HG02623 (cell line): ENCODE measurements at regions not wholly inside any gene's neighbourhood (a gene's known extent, or its start where the extent isn't known, plus 50 kb on each side); places are given as distances from the start of the nearest gene placed in this dataset.

ENCODE experiments used
- ATAC-seq: cut with Tn5 transposase; IDR thresholded peaks from one replicate; pipeline ENCODE4 v1.9.1; 2021; ENCODE audit warnings: moderate library complexity; ENCODE audit not compliant: unreplicated experiment

DNA sequence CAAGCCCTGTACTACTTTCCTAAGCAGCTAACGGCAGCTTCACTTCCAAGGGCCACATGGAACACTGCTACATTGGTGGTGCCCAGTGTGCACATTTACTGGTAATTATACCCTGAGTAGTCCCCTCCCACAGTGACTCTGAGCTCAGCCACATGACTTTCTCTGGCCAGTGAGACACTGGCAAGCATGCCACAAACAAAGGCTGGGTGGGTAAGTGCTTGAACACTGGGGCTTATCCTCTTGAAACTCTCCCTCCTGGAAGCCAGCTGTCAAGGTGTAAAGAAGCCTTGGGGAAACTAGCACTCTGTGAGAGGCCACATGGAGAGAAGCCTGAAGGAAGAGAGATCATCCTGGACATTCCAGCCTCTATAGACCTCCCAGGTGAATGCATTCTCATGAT, 54.4 kb upstream of the DRD2 start:
- ATAC-seq = no peak

DNA sequence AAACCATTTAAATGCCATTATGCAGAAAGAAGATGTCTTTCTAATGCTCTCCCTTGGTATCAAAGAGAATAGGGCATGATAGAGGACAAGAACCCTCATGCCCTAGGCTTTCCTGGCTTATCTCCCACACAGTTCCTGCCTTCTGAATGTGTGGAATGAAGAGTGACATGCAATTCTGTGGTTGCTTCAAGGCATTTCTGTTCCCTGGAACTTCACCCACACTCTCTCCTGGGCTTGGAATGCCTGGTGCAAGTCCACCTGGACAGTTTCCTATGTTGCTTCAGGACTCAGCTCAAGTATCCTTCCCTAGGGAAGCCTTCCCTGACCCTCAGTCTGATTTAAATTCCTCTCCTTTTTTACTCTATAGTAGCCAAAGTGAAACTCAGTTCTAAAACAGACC, 53.8 kb upstream of the DRD2 start:
- ATAC-seq = no peak

DNA sequence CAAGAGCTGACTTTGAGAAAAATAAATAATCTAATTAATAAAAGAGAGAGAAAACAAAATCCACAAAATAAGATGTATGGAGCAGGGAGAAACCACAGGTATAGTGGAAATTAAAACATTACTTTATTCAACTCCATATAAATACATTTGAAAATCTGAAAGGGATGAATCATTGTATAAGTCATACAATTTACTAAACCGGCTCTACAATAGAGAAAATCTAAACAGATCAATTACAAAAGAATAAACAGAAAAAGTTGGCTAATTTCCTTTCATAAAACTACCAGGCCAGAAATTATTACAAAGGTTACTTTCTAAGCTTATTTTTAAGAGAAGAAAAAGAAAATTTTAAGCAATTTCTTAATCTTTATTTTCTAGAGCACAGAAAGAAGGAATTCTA, 51.3 kb upstream of the DRD2 start:
- no peak for ATAC-seq
